ENCODE measurements at regions not wholly inside any gene's neighbourhood (a gene's known extent, or its start where the extent isn't known, plus 50 kb on each side); places are given as distances from the start of the nearest gene placed in this dataset.
"Not testable (repeated sequence)": the region's sequence is repeated elsewhere in the genome, so short reads cannot be mapped to it uniquely, and the experiment has no call there.

GRCh38 chr15:66884115-66884622 lies 181.2 kb upstream of the SMAD3 start:
- DNase-seq (ENCODE audit: low read depth) = no peak

GRCh38 chr15:66884661-66885237 lies 180.7 kb upstream of the SMAD3 start:
- DNase-seq (ENCODE audit: low read depth) = no peak

DNA sequence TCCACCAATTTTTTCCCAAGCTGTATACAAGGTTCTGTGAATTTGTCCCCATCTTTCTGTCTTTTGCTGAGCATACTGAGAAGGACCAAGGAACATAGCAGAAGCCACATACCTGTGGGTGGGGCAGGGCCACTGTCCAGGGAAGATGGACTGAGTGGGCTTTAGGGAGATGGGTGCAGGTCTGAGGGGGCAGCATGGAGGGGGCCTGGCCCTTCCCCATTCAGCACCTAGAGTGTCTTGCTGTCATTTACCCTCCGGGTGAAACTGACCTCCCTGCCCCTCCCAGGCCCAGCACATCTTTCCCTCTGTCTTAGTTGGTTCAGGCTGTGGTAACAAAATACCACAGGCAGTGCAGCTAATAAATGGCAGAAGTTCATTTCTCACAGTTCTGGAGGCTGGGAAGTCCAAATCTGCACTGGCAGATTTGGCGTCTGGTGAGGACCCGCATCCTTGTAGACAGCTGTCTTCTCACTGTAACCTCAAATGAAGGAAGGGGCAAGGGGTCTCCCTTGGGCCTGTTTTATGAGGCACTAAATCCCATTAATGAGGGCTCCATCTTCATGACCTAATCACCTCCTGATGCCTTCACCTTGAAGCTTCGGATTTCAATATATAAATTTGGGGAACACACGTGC lies 180.0 kb upstream of the SMAD3 start:
- no peak for DNase-seq (ENCODE audit: low read depth)

DNA sequence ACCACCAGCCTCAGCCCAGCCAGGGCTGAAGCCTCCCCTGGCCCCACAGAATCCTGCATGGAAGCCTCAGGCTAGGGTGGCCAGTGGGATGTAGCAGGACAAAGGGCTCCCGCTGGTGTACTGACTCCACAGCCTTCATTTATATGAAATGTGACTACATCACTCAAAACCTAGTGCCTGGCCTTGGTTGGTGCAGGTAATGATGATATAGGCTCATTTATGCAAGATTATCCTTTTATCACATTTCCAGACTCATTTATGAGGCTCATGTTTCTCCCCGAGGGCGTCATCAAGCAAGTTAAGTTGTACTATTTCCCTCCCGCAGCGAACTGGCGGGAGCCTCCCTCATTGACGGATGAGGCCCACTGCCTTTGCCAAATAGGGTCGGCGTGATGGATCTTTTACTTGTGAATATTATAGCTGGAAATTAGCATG lies 179.1 kb upstream of the SMAD3 start:
- no peak for DNase-seq (ENCODE audit: low read depth)

DNA sequence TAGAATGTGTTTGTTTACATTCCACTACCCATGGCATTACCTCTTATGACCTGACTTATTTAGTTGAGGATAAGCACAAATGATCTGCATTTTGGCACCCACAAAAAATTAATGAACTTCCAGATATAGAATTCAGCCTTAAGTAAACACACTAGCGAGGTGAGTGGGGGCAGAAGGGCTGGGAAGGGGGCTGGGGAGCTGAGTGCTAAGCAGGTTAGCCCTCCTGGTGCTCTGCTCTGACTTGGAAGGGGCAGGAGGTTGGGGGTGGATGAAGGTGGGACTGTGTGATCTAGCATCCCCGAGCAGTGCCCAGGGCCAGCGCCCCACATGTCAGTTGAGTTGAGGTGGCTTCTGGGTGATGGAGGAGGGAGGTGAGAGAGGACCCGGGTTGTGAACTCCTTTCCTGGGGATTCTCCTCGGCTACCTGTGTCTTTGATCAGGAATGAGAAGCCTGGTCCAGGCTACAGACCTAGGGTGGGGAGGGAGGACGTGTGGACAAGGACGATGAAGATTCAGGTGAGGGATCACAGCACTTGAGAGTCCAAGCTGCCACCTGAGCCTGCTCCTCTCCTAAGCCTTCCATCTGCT lies 178.6 kb upstream of the SMAD3 start:
- no peak for DNase-seq (ENCODE audit: low read depth)

GRCh38 chr15:66889298-66889697 lies 176.1 kb upstream of the SMAD3 start:
- DNase-seq (ENCODE audit: low read depth) = not testable (repeated sequence)

GRCh38 chr15:66891776-66892175 lies 173.6 kb upstream of the SMAD3 start:
- no peak for DNase-seq (ENCODE audit: low read depth)

DNA sequence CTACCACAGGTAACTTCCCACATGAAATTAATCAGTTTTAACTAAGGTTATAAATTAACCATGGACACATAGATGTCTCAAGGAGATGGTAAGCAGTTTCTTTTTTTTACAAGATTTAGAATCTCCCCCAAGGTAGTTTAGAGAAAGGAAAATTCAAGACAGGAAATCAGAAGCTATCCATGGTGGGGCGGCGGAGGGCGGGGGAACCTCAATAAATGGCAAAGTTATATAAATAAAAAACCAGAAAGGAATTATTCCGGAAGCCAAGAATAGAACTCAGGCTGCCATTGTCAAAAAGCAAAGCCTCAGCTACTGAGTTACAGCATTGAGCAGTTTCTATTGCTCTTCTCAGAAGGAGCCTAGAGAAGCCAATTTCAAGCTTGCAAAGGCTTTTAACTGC lies 172.1 kb upstream of the SMAD3 start:
- no peak for DNase-seq (ENCODE audit: low read depth)

GRCh38 chr15:66894363-66894762 lies 171.0 kb upstream of the SMAD3 start:
- DNase-seq (ENCODE audit: low read depth) = no peak

- DNase-seq (ENCODE audit: low read depth) = no peak
Measured at GRCh38 chr15:66894986-66895780, 170.2 kb upstream of the SMAD3 start.

GRCh38 chr15:66895794-66896453 lies 169.5 kb upstream of the SMAD3 start:
- no peak for DNase-seq (ENCODE audit: low read depth)

- DNase-seq (ENCODE audit: low read depth) = no peak
Measured at GRCh38 chr15:66896611-66897010, 168.8 kb upstream of the SMAD3 start.

- no peak for DNase-seq (ENCODE audit: low read depth)
Measured at GRCh38 chr15:66897416-66897815, 168.0 kb upstream of the SMAD3 start.

DNA sequence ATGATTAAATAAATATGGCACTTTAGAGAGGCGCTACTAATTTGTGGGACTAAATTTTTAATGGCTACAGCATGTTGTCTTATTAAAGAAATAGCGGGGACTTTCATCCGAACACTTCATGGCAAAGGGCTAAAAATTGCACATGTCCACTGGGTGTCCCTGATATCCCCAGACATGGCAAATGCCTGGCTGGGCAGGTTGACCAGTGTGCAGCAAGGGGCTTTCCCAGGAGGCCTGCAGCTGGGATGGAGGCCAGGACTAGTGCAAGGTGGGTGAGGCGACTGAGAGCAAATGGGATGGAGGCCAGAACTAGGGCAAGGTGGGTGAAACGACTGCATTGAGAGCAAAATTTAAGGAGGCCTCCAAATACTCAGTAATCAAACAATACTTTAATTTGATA lies 167.4 kb upstream of the SMAD3 start:
- no peak for DNase-seq (ENCODE audit: low read depth)

DNA sequence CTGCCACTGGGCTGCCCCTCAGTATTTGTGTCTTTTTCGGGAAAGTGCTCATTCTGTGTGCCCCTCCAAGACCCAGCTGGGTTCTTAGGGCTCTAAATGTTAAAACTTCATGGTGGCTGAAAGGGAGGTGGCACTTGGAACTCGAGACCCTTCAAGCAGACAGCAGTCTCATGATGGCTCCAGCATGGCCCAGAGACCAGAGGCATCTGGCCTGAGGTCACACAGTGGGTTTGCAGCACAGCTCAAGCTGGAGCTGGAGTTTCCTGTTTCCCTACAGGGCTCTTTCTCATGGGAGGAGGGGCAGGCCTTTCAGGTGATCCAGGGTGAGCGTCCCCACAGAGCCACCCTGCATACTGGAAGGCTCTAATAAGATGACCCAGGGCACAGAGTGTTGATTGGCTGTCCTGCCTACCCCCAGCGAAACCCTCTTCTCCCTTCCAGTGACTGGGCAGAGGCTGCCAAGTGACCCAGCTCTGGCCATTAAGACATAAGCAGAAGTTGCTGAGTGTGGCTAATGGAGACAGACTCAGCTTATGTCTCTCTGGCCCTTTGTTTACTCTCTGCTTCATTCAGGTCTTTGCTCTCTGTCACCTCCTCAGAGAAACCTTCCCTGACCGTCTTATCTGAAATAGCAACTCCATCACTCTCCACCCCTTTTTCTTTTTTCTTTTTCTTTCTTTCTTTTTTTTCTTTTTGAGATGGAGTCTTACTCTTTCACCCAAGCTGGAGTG lies 166.6 kb upstream of the SMAD3 start:
- DNase-seq (ENCODE audit: low read depth) = no peak

DNA sequence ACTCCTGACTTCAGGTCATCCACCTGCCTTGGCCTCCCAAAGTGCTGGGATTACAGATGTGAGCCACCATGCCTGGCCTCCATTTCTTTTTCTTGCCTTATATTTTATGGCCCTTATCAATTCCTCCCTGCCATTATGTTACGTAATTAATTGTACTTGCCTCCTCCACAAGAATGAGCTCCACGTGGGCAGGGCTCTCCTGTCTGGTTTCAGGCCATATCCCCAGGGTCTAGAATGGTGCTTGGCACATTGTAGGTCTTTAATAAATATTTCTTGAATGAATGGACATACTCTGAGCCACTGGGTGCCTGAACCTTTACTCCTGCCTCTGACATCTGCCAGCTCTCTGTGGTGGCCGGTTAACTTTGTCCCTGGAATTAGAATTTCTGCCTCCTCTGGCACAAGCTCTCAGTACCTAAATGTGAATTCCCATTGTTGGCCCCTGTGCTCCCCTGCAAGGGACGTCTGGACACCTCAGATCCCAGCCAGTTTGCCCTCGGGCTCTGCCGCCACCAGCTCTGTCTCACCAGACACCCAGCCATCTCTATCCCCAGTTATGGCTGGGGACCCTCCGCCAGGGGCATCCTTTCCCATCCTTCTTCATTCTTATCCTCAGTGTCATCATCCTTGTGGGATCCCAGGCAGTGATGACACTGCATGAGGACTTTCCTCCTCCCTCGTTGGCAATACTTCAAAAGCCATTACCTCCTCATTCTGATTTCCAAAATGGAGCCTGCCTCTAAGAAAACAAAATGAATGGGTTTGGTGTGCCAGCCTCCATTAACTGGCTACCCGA lies 165.6 kb upstream of the SMAD3 start:
- DNase-seq (ENCODE audit: low read depth) = peak; percentile 31

- DNase-seq (ENCODE audit: low read depth) = no peak
Measured at GRCh38 chr15:66900586-66901310, 164.7 kb upstream of the SMAD3 start.

DNA sequence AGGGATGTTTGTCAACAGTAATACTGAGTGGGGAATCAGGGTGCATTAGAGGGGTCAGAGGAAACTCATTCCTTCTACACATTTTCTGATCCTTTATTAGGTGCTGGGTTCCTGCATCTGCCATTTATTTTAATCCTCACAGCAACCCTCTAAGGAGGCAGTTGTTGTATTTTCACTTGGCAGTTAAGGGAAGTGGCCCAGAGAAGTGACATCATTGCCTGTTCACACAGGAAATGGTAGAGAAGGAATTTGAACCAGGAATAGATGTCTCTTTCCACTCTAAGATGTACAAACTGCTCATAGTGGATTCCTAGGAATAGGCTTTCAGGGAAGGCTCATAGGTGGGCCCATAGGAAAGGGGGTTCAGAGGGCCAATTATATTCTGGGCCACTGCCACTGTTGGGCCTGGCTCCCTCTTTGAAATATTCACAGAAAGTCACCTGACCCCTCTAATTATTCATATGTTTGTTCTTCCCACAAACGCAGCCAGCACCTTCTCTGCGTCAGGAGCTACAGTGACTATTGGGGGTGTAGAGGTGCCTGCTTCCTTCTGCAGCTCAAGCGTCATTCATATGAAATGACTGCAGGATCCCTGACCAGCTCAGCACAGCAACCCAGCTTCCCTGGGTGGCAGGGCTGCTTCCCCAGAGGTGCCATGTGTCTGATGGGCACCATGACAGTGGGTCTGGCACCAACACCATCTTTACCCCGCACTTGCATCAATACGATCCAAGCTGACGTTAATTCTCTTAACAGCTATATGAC lies 163.9 kb upstream of the SMAD3 start:
- no peak for DNase-seq (ENCODE audit: low read depth)

GRCh38 chr15:66905185-66905584 lies 160.2 kb upstream of the SMAD3 start:
- DNase-seq (ENCODE audit: low read depth) = no peak
